ENCODE measurements at regions not wholly inside any gene's neighbourhood (a gene's known extent, or its start where the extent isn't known, plus 50 kb on each side); places are given as distances from the start of the nearest gene placed in this dataset.

DNA sequence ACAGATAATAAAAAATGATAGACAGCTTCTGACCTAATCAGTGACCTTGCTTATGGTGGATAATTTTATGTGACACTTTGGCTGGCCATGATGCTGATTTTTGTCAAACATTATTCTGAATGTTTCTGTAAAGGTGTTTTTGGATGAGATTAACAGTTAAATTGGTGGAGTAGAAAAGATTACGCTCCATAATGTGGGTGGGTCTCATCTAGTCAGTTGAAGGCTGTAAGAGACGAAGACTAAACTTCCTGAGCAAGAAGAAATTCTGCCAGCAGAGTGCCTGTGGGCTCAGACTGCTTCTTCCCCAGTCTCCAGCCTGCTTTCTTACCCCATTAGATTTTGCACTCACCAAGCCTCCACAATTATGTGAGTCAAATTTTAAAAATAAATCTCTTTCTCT lies 214.9 kb upstream of the ITGA4 start:
- TF ChIP-seq ZNF565 (CRISPR knock-in tag; conservative IDR thresholded peaks at IDR 0.05; ENCODE audit: low read depth) (no peak), CSDC2 (CRISPR knock-in tag; IDR thresholded peaks at IDR 0.05) (no peak), GLIS3 (CRISPR knock-in tag; IDR thresholded peaks at IDR 0.05) (no peak), ZFP3 (CRISPR knock-in tag; IDR thresholded peaks at IDR 0.05) (no peak), OSR1 (CRISPR knock-in tag; IDR thresholded peaks at IDR 0.05) (no peak), ZC3H10 (CRISPR knock-in tag; IDR thresholded peaks at IDR 0.05) (no peak), TCF4 (CRISPR knock-in tag; IDR thresholded peaks at IDR 0.05; ENCODE audit: borderline replicate concordance) (no peak), ISL1 (CRISPR knock-in tag; IDR thresholded peaks at IDR 0.05) (no peak), ZNF70 (CRISPR knock-in tag; IDR thresholded peaks at IDR 0.05) (no peak), TOX (CRISPR knock-in tag; IDR thresholded peaks at IDR 0.05; ENCODE audit: borderline replicate concordance) (no peak), RARB (CRISPR knock-in tag; IDR thresholded peaks at IDR 0.05) (no peak)
- TF ChIP-seq, protein P1, sequence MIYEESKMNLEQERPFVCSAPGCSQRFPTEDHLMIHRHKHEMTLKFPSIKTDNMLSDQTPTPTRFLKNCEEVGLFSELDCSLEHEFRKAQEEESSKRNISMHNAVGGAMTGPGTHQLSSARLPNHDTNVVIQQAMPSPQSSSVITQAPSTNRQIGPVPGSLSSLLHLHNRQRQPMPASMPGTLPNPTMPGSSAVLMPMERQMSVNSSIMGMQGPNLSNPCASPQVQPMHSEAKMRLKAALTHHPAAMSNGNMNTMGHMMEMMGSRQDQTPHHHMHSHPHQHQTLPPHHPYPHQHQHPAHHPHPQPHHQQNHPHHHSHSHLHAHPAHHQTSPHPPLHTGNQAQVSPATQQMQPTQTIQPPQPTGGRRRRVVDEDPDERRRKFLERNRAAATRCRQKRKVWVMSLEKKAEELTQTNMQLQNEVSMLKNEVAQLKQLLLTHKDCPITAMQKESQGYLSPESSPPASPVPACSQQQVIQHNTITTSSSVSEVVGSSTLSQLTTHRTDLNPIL (CRISPR knock-in tag; IDR thresholded peaks at IDR 0.05; ENCODE audit: low read depth) = no peak
- TF ChIP-seq, protein P2, sequence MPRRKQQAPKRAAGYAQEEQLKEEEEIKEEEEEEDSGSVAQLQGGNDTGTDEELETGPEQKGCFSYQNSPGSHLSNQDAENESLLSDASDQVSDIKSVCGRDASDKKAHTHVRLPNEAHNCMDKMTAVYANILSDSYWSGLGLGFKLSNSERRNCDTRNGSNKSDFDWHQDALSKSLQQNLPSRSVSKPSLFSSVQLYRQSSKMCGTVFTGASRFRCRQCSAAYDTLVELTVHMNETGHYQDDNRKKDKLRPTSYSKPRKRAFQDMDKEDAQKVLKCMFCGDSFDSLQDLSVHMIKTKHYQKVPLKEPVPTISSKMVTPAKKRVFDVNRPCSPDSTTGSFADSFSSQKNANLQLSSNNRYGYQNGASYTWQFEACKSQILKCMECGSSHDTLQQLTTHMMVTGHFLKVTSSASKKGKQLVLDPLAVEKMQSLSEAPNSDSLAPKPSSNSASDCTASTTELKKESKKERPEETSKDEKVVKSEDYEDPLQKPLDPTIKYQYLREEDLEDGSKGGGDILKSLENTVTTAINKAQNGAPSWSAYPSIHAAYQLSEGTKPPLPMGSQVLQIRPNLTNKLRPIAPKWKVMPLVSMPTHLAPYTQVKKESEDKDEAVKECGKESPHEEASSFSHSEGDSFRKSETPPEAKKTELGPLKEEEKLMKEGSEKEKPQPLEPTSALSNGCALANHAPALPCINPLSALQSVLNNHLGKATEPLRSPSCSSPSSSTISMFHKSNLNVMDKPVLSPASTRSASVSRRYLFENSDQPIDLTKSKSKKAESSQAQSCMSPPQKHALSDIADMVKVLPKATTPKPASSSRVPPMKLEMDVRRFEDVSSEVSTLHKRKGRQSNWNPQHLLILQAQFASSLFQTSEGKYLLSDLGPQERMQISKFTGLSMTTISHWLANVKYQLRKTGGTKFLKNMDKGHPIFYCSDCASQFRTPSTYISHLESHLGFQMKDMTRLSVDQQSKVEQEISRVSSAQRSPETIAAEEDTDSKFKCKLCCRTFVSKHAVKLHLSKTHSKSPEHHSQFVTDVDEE (CRISPR knock-in tag; IDR thresholded peaks at IDR 0.05) = no peak
- TF ChIP-seq, protein P3, sequence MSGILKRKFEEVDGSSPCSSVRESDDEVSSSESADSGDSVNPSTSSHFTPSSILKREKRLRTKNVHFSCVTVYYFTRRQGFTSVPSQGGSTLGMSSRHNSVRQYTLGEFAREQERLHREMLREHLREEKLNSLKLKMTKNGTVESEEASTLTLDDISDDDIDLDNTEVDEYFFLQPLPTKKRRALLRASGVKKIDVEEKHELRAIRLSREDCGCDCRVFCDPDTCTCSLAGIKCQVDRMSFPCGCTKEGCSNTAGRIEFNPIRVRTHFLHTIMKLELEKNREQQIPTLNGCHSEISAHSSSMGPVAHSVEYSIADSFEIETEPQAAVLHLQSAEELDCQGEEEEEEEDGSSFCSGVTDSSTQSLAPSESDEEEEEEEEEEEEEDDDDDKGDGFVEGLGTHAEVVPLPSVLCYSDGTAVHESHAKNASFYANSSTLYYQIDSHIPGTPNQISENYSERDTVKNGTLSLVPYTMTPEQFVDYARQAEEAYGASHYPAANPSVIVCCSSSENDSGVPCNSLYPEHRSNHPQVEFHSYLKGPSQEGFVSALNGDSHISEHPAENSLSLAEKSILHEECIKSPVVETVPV (CRISPR knock-in tag; IDR thresholded peaks at IDR 0.05) = no peak

DNA sequence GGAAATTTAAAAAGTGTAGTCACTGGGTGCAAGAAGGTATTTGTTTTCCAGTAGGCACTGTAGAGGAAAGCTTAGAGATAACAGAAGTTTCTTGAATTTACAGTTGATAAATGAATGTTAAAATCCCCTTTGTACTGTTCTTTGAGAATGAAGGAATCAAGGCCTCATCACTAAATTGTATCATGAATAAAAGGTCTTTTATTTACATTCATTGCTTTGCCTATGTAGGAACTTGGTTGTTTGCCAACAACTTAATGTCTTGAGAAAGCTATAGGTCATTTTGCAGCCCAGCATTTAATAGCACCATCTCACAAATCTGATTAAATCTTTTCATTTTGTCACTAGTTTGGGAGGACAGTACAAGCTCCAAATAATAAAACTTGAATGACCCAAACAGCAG lies 213.9 kb upstream of the ITGA4 start:
- TF ChIP-seq TCF4 (CRISPR knock-in tag; IDR thresholded peaks at IDR 0.05; ENCODE audit: borderline replicate concordance) (no peak), ISL1 (CRISPR knock-in tag; IDR thresholded peaks at IDR 0.05) (no peak), PATZ1 (CRISPR knock-in tag; IDR thresholded peaks at IDR 0.05; ENCODE audit: borderline replicate concordance) (no peak), PPARA (CRISPR knock-in tag; IDR thresholded peaks at IDR 0.05; ENCODE audit: borderline replicate concordance) (no peak), ZNF565 (CRISPR knock-in tag; conservative IDR thresholded peaks at IDR 0.05; ENCODE audit: low read depth) (no peak)
- no peak for ATAC-seq

More for the DNA sequence above, 214.9 kb upstream of the ITGA4 start:
- ATAC-seq = no peak

DNA sequence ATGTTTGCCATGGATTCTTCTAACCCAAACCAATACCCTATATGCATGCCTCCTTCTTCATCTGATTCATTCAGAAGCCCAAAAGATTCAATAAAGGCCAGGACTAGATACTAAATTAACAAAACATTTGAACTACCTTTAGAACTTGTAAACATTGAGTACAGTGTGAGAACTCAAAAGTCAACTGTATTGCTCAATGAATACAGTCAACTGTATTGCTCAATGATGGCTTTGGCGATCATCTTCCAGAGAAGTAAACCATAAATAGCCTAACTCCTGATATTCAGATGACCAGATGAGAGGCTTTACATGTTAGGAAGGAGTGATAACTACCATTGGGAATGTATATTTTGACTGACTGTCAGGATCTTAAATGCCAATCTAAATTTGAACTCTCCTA lies 206.5 kb upstream of the ITGA4 start:
- ATAC-seq = no peak

More for the DNA sequence above, 206.5 kb upstream of the ITGA4 start:
- TF ChIP-seq ARNTL (CRISPR knock-in tag; IDR thresholded peaks at IDR 0.05; ENCODE audit: borderline replicate concordance, low read depth) (no peak), ZNF565 (CRISPR knock-in tag; conservative IDR thresholded peaks at IDR 0.05; ENCODE audit: low read depth) (no peak), PPARA (CRISPR knock-in tag; IDR thresholded peaks at IDR 0.05; ENCODE audit: borderline replicate concordance) (no peak), BACH2 (CRISPR knock-in tag; IDR thresholded peaks at IDR 0.05; ENCODE audit: borderline replicate concordance) (no peak), ZC3H10 (CRISPR knock-in tag; IDR thresholded peaks at IDR 0.05) (no peak), OSR1 (CRISPR knock-in tag; IDR thresholded peaks at IDR 0.05) (no peak), ESRRG (CRISPR knock-in tag; IDR thresholded peaks at IDR 0.05) (no peak), ZNF8 (CRISPR knock-in tag; IDR thresholded peaks at IDR 0.05) (no peak), CSDC2 (CRISPR knock-in tag; IDR thresholded peaks at IDR 0.05) (no peak), ZFP3 (CRISPR knock-in tag; IDR thresholded peaks at IDR 0.05) (no peak), TCF4 (CRISPR knock-in tag; IDR thresholded peaks at IDR 0.05; ENCODE audit: borderline replicate concordance) (no peak), ZFP30 (CRISPR knock-in tag; IDR thresholded peaks at IDR 0.05) (no peak), ZNF70 (CRISPR knock-in tag; IDR thresholded peaks at IDR 0.05) (no peak)
- TF ChIP-seq, protein P2 (CRISPR knock-in tag; IDR thresholded peaks at IDR 0.05) = no peak
- TF ChIP-seq, protein P1 (CRISPR knock-in tag; IDR thresholded peaks at IDR 0.05; ENCODE audit: low read depth) = no peak
- TF ChIP-seq, protein P4, sequence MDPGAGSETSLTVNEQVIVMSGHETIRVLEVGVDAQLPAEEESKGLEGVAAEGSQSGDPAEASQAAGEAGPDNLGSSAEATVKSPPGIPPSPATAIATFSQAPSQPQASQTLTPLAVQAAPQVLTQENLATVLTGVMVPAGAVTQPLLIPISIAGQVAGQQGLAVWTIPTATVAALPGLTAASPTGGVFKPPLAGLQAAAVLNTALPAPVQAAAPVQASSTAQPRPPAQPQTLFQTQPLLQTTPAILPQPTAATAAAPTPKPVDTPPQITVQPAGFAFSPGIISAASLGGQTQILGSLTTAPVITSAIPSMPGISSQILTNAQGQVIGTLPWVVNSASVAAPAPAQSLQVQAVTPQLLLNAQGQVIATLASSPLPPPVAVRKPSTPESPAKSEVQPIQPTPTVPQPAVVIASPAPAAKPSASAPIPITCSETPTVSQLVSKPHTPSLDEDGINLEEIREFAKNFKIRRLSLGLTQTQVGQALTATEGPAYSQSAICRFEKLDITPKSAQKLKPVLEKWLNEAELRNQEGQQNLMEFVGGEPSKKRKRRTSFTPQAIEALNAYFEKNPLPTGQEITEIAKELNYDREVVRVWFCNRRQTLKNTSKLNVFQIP (CRISPR knock-in tag; IDR thresholded peaks at IDR 0.05; ENCODE audit: borderline replicate concordance, low read depth) = no peak
- TF ChIP-seq, protein P3 (CRISPR knock-in tag; IDR thresholded peaks at IDR 0.05) = no peak

Measured in SK-N-SH treated with all-trans-retinoic acid at 6 μM for 48 hours (cell line).